ENCODE measurements at regions not wholly inside any gene's neighbourhood (a gene's known extent, or its start where the extent isn't known, plus 50 kb on each side); places are given as distances from the start of the nearest gene placed in this dataset.
"Not testable (repeated sequence)": the region's sequence is repeated elsewhere in the genome, so short reads cannot be mapped to it uniquely, and the experiment has no call there.

GRCh38 chr7:109582211-109582610 lies 1012.5 kb downstream of the DNAJB9 start:
- Histone ChIP-seq H3K9me3 (peaks cover 0 to 17% of the 10 kb centered on the region in 2 donors), H3K36me3 (no peaks in the 10 kb centered on the region), H3K27me3 (no peaks in the 10 kb centered on the region), H3K4me3 (no peak overlapping the region), H3K27ac (no peak overlapping the region), H3K4me1 (no peaks in the 10 kb centered on the region)
- TF ChIP-seq CTCF (IDR thresholded peaks at IDR 0.05) = no peak
- no peak for ATAC-seq
- intact Hi-C loops (cut with DNase I) = no loop called here
- DNase-seq = peak in 2 of 4 donors; percentile 16 to 32

- intact Hi-C loops (cut with DNase I); DNase-seq; H3K36me3 ChIP-seq; H3K4me3 ChIP-seq; H3K27ac ChIP-seq; ATAC-seq; H3K27me3 ChIP-seq; H3K4me1 ChIP-seq; H3K9me3 ChIP-seq: not testable (repeated sequence)
These were observed 1027.3 kb downstream of the DNAJB9 start for GRCh38 chr7:109596948-109597347.

GRCh38 chr7:109611656-109612055 lies 1042.0 kb downstream of the DNAJB9 start:
- DNase-seq (no peak), ATAC-seq (no peak)
- Histone ChIP-seq H3K27ac (no peak overlapping the region), H3K9me3 (peaks cover 0 to 3% of the 10 kb centered on the region in 2 donors), H3K27me3 (no peaks in the 10 kb centered on the region), H3K36me3 (no peaks in the 10 kb centered on the region), H3K4me3 (no peak overlapping the region), H3K4me1 (no peaks in the 10 kb centered on the region)
- no peak for TF ChIP-seq CTCF (IDR thresholded peaks at IDR 0.05)
- intact Hi-C loops (cut with DNase I) = no loop called here

- TF ChIP-seq CTCF (IDR thresholded peaks at IDR 0.05) = no peak
- intact Hi-C loops (cut with DNase I) = no loop called here
These were observed 1046.9 kb downstream of the DNAJB9 start for GRCh38 chr7:109616551-109617069.

GRCh38 chr7:109622320-109622719 lies 1052.6 kb downstream of the DNAJB9 start:
- intact Hi-C loops (cut with DNase I) = no loop called here
- no peak for TF ChIP-seq CTCF (IDR thresholded peaks at IDR 0.05)
- Histone ChIP-seq H3K27ac (no peak overlapping the region), H3K4me1 (no peaks in the 10 kb centered on the region), H3K4me3 (no peak overlapping the region), H3K9me3 (peaks cover 0 to 13% of the 10 kb centered on the region in 2 donors), H3K36me3 (no peaks in the 10 kb centered on the region), H3K27me3 (no peaks in the 10 kb centered on the region)
- ATAC-seq (no peak), DNase-seq (no peak)

More at GRCh38 chr7:109616551-109617069, 1046.9 kb downstream of the DNAJB9 start:
- DNase-seq (no peak), ATAC-seq (no peak)
- Histone ChIP-seq H3K27ac (no peak overlapping the region), H3K36me3 (no peaks in the 10 kb centered on the region), H3K4me1 (no peaks in the 10 kb centered on the region), H3K27me3 (no peaks in the 10 kb centered on the region), H3K4me3 (no peak overlapping the region), H3K9me3 (peaks cover 0 to 3% of the 10 kb centered on the region in 2 donors)

GRCh38 chr7:109632890-109633289 lies 1063.2 kb downstream of the DNAJB9 start:
- peaks cover 0 to 24% of the 10 kb centered on the region in 2 donors for H3K9me3 ChIP-seq
- intact Hi-C loops (cut with DNase I); H3K36me3 ChIP-seq; H3K27me3 ChIP-seq; DNase-seq; H3K27ac ChIP-seq; H3K4me3 ChIP-seq; ATAC-seq; H3K4me1 ChIP-seq: not testable (repeated sequence)
